HCT116 (cell line): ENCODE measurements at regions not wholly inside any gene's neighbourhood (a gene's known extent, or its start where the extent isn't known, plus 50 kb on each side); places are given as distances from the start of the nearest gene placed in this dataset.

Experiments
- ATAC-seq: fragments of 200-7000 bp; cut with Tn5 transposase; 2 replicates; pipeline ENCODE4 v1.9.1; 2020; ENCODE audit warnings: mild to moderate bottlenecking, moderate library complexity
- BruUV-seq: library from RNA; stranded (reverse); fragments of 400-500 nt; replicated peaks from 2 replicates; lab custom pipeline; 2021; lab: Mats Ljungman, UMichigan
- CTCF ChIA-PET: fragments of 300-600 bp; sonication (Branson Sonifier 250); formaldehyde crosslinking; loops from one replicate; lab custom pipeline; 2021; ENCODE audit warnings: antibody characterized with exemption; lab: Charles Lee
- POLR2A ChIA-PET: fragments of 300-600, 350-600 bp; sonication (Branson Sonifier 250); formaldehyde crosslinking; loops from one replicate; lab custom pipeline; 2021; ENCODE audit warnings: antibody characterized with exemption; lab: Charles Lee
- RAD21 ChIA-PET, 2 experiments: fragments of 300-600 bp; sonication (Branson Sonifier 250); formaldehyde crosslinking; loops; one replicate each; lab custom pipeline; 2023; ENCODE audit warnings: low total read pairs in 2 of 2; ENCODE audit not compliant: uncharacterized antibody in 2 of 2, unreplicated experiment in 2 of 2, low non-redundant PET in 1 of 2; lab: Charles Lee
- DNase-seq: peaks from one replicate; pipeline ENCODE4 v3.0.0-alpha.2; 2010; ENCODE audit warnings: low read depth, low spot score
- H2AFZ ChIP-seq: fragments of 200-600 bp; shearing (Covaris generic), sonication (generic); 2 replicates; pipeline ENCODE4 v1.6.1; 2017; ENCODE audit warnings: low read depth, mixed run types, mixed read lengths, antibody characterized with exemption, low read length; ENCODE audit not compliant: poor library complexity, severe bottlenecking
- H3K27ac ChIP-seq: 2 replicates; pipeline ENCODE4 v1.5.1; 2012; ENCODE audit warnings: low read depth, low read length
- H3K27me3 ChIP-seq: fragments of 200-600 bp; sonication (generic); 2 replicates; pipeline ENCODE4 v1.6.1; 2016; ENCODE audit warnings: mixed run types, low read length, mixed read lengths; ENCODE audit not compliant: insufficient read depth
- H3K36me3 ChIP-seq, 2 experiments: fragments of 200-500 bp in 1 of 2; fragments of 200-600 bp in 1 of 2; sonication (Bioruptor generic) in 1 of 2; sonication (generic) in 1 of 2; 2 replicates each; pipeline versions ENCODE4 v1.5.1 to v1.6.1; 2014 to 2016; ENCODE audit warnings: low read length in 2 of 2, inconsistent platforms in 1 of 2, mixed read lengths in 1 of 2, mixed run types in 1 of 2; ENCODE audit not compliant: insufficient read depth in 2 of 2, control insufficient read depth in 1 of 2
- H3K4me1 ChIP-seq, 2 experiments: fragments of 200-600 bp in 1 of 2; sonication (generic) in 1 of 2; 2 replicates each; pipeline versions ENCODE4 v1.5.1 to v1.6.1; 2012 to 2017; ENCODE audit warnings: low read length in 2 of 2, inconsistent platforms in 1 of 2, mild to moderate bottlenecking in 1 of 2, mixed read lengths in 1 of 2, mixed run types in 1 of 2, moderate library complexity in 1 of 2; ENCODE audit not compliant: insufficient read depth in 2 of 2, control insufficient read depth in 1 of 2
- H3K4me2 ChIP-seq: fragments of 200-600 bp; sonication (generic); 2 replicates; pipeline ENCODE4 v1.6.1; 2017; ENCODE audit warnings: mixed run types, low read length, mixed read lengths
- H3K4me3 ChIP-seq, 2 experiments: fragments of 200-600 bp in 1 of 2; sonication (generic) in 1 of 2; replicated peaks in 1 of 2; 2 replicates each; pipeline ENCODE4 v1.5.1; 2011 to 2016; ENCODE audit warnings: low read length in 2 of 2, control low read depth in 1 of 2, low read depth in 1 of 2, mild to moderate bottlenecking in 1 of 2, mixed read lengths in 1 of 2, mixed run types in 1 of 2
- H3K79me2 ChIP-seq: fragments of 200-600 bp; sonication (generic); 2 replicates; pipeline ENCODE4 v1.6.1; 2017; ENCODE audit warnings: mild to moderate bottlenecking, mixed run types, low read length, moderate library complexity, mixed read lengths; ENCODE audit not compliant: insufficient read depth
- H3K9ac ChIP-seq: fragments of 200-600 bp; sonication (generic); 2 replicates; pipeline ENCODE4 v1.6.1; 2016; ENCODE audit warnings: low read length, mixed read lengths
- H3K9me2 ChIP-seq: fragments of 200-600 bp; sonication (generic), shearing (Covaris generic); 2 replicates; pipeline ENCODE4 v1.6.1; 2017; ENCODE audit warnings: mixed run types, mild to moderate bottlenecking, moderate library complexity; ENCODE audit not compliant: insufficient read depth
- H3K9me3 ChIP-seq, 2 experiments: fragments of 200-500 bp in 1 of 2; fragments of 200-600 bp in 1 of 2; sonication (Bioruptor generic) in 1 of 2; sonication (generic) in 1 of 2; 2 replicates each; pipeline ENCODE4 v1.6.1; 2014 to 2017; ENCODE audit warnings: low read length in 2 of 2, mixed read lengths in 2 of 2, inconsistent platforms in 1 of 2, low read depth in 1 of 2, mild to moderate bottlenecking in 1 of 2, mixed run types in 1 of 2, moderate library complexity in 1 of 2; ENCODE audit not compliant: control insufficient read depth in 1 of 2, insufficient read depth in 1 of 2
- H4K20me1 ChIP-seq: fragments of 200-600 bp; sonication (generic), shearing (Covaris generic); 2 replicates; pipeline ENCODE4 v1.6.1; 2017; ENCODE audit warnings: mixed run types, mild to moderate bottlenecking, moderate library complexity; ENCODE audit not compliant: insufficient read depth
- CBX3 ChIP-seq: IDR thresholded peaks from 2 replicates; pipeline ENCODE4 v1.6.1; 2012; ENCODE audit warnings: low read depth
- ELF1 ChIP-seq: IDR thresholded peaks from 2 replicates; pipeline ENCODE4 v1.6.1; 2012; ENCODE audit warnings: low read depth, borderline replicate concordance
- EZH2phosphoT487 ChIP-seq: fragments of 200-600 bp; IDR thresholded peaks from 2 replicates; pipeline ENCODE4 v1.6.1; 2018; ENCODE audit warnings: antibody characterized with exemption, borderline replicate concordance
- FOSL1 ChIP-seq: IDR thresholded peaks from 2 replicates; pipeline ENCODE4 v1.6.1; 2012; ENCODE audit warnings: low read depth
- JUND ChIP-seq: IDR thresholded peaks from 2 replicates; pipeline ENCODE4 v1.6.1; 2012
- POLR2A ChIP-seq: IDR thresholded peaks from 2 replicates; pipeline ENCODE4 v1.7.0; 2011; ENCODE audit warnings: borderline replicate concordance; ENCODE audit not compliant: insufficient read depth, insufficient read length; ENCODE audit errors: extremely low read depth
- POLR2AphosphoS5 ChIP-seq: IDR thresholded peaks from 2 replicates; pipeline ENCODE4 v1.6.1; 2011; ENCODE audit warnings: mild to moderate bottlenecking, low read depth, low read length, moderate library complexity
- RAD21 ChIP-seq: IDR thresholded peaks from 2 replicates; pipeline ENCODE4 v1.6.1; 2012; ENCODE audit warnings: low read depth, mild to moderate bottlenecking
- SIN3A ChIP-seq: IDR thresholded peaks from 2 replicates; pipeline ENCODE4 v1.6.1; 2012; ENCODE audit warnings: low read depth
- YY1 ChIP-seq: IDR thresholded peaks from 2 replicates; pipeline ENCODE4 v1.6.1; 2011; ENCODE audit warnings: low read length, low read depth, moderate library complexity, mild to moderate bottlenecking; ENCODE audit not compliant: insufficient replicate concordance; ENCODE audit errors: extremely low read depth
- ZNF274 ChIP-seq: fragments of 200-500 bp; sonication (Bioruptor generic); IDR thresholded peaks from 2 replicates; pipeline ENCODE4 v1.6.1; 2014; ENCODE audit warnings: mild to moderate bottlenecking, low read depth, low read length, inconsistent platforms
- intact Hi-C: fragments of 100-400 bp; cut with micrococcal nuclease; formaldehyde crosslinking; loops from 2 replicates; pipeline ENCODE4 v1.10.0; 2022
- TF ChIP-seq, protein P1 (sequence below): IDR thresholded peaks from 2 replicates; pipeline ENCODE4 v1.6.1; 2011; ENCODE audit warnings: mild to moderate bottlenecking, low read length, moderate library complexity; ENCODE audit not compliant: insufficient replicate concordance; ENCODE audit errors: extremely low read depth
- TF ChIP-seq, protein P2 (sequence below): IDR thresholded peaks from 2 replicates; pipeline ENCODE4 v1.6.1; 2012
- TF ChIP-seq, protein P3 (sequence below), 3 experiments: fragments of 200-600 bp in 1 of 3; sonication (generic) in 1 of 3; IDR thresholded peaks in 2 of 3; conservative IDR thresholded peaks in 1 of 3; 2 replicates each; pipeline ENCODE4 v1.5.1; 2012 to 2017; ENCODE audit warnings: low read depth in 2 of 3, low read length in 2 of 3, antibody characterized with exemption in 1 of 3, borderline replicate concordance in 1 of 3, control low read depth in 1 of 3, mild to moderate bottlenecking in 1 of 3, mixed read lengths in 1 of 3, mixed run types in 1 of 3, moderate library complexity in 1 of 3; ENCODE audit not compliant: insufficient read depth in 1 of 3
- TF ChIP-seq, protein P4 (sequence below): IDR thresholded peaks from 2 replicates; pipeline ENCODE4 v1.6.1; 2012; ENCODE audit warnings: low read depth

DNA sequence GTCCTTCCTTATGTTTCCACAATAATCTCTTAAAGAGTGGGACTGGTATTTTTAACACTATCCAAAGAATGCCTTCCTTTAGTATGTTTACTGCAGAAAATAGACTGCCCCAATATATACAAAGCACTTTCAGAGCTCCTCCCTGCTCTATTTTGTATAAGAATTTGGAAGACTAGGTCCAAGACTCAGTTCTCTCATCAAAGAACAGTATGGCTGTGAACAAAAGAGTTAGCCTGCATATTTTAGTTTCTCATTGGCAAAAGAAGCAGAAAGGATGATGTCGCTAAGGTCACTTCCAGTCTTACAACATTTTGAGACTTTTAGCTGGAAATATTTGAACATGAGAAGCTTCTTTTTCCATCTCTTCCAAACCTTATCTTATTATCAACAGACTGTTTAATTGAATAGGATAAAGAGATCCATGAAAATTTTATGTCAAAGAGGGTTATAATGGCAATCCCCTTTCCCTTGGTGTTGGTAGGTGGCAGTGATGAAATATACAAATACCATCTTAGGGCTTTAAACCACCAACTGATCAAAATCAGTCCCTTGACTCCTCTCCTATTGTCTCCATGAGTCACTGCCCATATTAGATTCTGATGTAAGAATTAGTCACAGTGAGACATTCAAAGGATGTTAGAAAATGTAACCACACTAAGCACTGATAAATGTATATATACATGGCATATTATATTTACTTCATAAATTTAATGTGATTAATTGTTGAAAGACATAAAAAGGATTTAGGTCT is 266.9 kb upstream of the DSEL start:
- Histone ChIP-seq H3K4me1 (no peaks in the 10 kb centered on the region), H3K9me3 (peaks cover 0 to 28% of the 10 kb centered on the region in 2 experiments; a peak in 2 of 4 replicates), H3K9ac (no peak overlapping the region), H3K4me2 (no peak overlapping the region), H3K9me2 (no peaks in the 10 kb centered on the region), H3K27me3 (no peaks in the 10 kb centered on the region), H2AFZ (no peak overlapping the region), H4K20me1 (no peaks in the 10 kb centered on the region), H3K4me3 (no peak overlapping the region), H3K79me2 (no peaks in the 10 kb centered on the region), H3K36me3 (no peaks in the 10 kb centered on the region), H3K27ac (no peak overlapping the region)
- CTCF ChIA-PET: no interaction called here
- BruUV-seq: no TSS peak
- no peak for TF ChIP-seq ZNF274
- TF ChIP-seq JUND: no peak
- no peak for TF ChIP-seq POLR2A
- TF ChIP-seq, protein P1, sequence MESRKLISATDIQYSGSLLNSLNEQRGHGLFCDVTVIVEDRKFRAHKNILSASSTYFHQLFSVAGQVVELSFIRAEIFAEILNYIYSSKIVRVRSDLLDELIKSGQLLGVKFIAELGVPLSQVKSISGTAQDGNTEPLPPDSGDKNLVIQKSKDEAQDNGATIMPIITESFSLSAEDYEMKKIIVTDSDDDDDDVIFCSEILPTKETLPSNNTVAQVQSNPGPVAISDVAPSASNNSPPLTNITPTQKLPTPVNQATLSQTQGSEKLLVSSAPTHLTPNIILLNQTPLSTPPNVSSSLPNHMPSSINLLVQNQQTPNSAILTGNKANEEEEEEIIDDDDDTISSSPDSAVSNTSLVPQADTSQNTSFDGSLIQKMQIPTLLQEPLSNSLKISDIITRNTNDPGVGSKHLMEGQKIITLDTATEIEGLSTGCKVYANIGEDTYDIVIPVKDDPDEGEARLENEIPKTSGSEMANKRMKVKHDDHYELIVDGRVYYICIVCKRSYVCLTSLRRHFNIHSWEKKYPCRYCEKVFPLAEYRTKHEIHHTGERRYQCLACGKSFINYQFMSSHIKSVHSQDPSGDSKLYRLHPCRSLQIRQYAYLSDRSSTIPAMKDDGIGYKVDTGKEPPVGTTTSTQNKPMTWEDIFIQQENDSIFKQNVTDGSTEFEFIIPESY: no peak
- TF ChIP-seq ELF1: no peak
- no peak for TF ChIP-seq CBX3
- TF ChIP-seq RAD21: no peak
- TF ChIP-seq YY1: no peak
- no peak for TF ChIP-seq EZH2phosphoT487
- TF ChIP-seq, protein P2, sequence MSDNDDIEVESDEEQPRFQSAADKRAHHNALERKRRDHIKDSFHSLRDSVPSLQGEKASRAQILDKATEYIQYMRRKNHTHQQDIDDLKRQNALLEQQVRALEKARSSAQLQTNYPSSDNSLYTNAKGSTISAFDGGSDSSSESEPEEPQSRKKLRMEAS: no peak
- TF ChIP-seq FOSL1: no peak
- TF ChIP-seq POLR2AphosphoS5: no peak
- TF ChIP-seq SIN3A: no peak
- TF ChIP-seq, protein P3, sequence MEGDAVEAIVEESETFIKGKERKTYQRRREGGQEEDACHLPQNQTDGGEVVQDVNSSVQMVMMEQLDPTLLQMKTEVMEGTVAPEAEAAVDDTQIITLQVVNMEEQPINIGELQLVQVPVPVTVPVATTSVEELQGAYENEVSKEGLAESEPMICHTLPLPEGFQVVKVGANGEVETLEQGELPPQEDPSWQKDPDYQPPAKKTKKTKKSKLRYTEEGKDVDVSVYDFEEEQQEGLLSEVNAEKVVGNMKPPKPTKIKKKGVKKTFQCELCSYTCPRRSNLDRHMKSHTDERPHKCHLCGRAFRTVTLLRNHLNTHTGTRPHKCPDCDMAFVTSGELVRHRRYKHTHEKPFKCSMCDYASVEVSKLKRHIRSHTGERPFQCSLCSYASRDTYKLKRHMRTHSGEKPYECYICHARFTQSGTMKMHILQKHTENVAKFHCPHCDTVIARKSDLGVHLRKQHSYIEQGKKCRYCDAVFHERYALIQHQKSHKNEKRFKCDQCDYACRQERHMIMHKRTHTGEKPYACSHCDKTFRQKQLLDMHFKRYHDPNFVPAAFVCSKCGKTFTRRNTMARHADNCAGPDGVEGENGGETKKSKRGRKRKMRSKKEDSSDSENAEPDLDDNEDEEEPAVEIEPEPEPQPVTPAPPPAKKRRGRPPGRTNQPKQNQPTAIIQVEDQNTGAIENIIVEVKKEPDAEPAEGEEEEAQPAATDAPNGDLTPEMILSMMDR (IDR thresholded peaks at IDR 0.05 in 2 of 3, conservative IDR thresholded peaks at IDR 0.05 in 1 of 3; ENCODE audit: borderline replicate concordance in 1 of 3, insufficient read depth in 1 of 3, low read depth in 2 of 3, low read length in 2 of 3): no peak
- TF ChIP-seq, protein P4, sequence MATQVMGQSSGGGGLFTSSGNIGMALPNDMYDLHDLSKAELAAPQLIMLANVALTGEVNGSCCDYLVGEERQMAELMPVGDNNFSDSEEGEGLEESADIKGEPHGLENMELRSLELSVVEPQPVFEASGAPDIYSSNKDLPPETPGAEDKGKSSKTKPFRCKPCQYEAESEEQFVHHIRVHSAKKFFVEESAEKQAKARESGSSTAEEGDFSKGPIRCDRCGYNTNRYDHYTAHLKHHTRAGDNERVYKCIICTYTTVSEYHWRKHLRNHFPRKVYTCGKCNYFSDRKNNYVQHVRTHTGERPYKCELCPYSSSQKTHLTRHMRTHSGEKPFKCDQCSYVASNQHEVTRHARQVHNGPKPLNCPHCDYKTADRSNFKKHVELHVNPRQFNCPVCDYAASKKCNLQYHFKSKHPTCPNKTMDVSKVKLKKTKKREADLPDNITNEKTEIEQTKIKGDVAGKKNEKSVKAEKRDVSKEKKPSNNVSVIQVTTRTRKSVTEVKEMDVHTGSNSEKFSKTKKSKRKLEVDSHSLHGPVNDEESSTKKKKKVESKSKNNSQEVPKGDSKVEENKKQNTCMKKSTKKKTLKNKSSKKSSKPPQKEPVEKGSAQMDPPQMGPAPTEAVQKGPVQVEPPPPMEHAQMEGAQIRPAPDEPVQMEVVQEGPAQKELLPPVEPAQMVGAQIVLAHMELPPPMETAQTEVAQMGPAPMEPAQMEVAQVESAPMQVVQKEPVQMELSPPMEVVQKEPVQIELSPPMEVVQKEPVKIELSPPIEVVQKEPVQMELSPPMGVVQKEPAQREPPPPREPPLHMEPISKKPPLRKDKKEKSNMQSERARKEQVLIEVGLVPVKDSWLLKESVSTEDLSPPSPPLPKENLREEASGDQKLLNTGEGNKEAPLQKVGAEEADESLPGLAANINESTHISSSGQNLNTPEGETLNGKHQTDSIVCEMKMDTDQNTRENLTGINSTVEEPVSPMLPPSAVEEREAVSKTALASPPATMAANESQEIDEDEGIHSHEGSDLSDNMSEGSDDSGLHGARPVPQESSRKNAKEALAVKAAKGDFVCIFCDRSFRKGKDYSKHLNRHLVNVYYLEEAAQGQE: no peak
- intact Hi-C loops: no loop called here
- RAD21 ChIA-PET: no interaction called here
- ATAC-seq: no peak
- POLR2A ChIA-PET: no interaction called here
- no peak for DNase-seq
